GDM1 (cell line): ENCODE measurements at regions not wholly inside any gene's neighbourhood (a gene's known extent, or its start where the extent isn't known, plus 50 kb on each side); places are given as distances from the start of the nearest gene placed in this dataset.

Source experiments
- DNase-seq: peaks from one replicate; lab custom pipeline; 2025; lab: John Stamatoyannopoulos, UW

DNA sequence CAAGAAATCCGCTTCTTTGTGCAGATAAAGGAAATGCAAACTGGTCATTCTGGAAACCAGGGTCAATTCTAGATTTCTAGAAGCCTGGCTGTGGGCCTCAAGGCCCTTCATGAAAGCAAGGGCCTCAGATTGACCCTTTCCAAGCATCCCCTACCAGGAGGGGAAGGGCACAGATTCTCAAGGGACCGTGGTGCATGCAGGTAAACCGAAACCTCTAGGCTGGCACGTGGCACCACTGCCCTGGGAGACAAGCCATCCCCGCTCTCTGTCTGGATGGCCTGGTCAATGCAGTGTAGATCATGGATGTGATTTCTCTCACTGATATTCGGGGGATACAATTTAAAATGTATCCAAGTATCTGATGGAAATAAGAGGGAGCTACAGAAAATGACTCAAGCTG is 69.4 kb downstream of the TOMM20 start:
- no peak for DNase-seq

DNA sequence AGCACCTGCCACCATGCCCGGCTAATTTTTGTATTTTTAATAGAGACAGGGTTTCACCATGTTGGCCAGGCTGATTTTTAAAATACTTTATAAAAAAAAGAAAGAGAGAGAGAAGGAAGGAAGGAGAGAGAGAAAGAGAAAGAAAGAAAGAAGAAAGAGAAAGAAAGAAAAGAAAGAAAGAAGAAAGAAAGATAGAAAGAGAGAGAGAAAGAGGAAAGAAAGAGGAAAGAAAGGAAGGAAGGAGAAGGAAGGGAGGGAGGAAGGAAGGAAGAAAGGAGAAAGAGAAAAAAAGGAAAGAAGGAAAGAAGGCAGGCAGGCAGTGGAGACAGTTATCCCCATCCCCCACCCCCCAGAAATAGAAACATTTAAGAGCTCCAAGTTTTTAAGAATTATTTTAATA is 69.9 kb downstream of the TOMM20 start:
- DNase-seq: no peak

DNA sequence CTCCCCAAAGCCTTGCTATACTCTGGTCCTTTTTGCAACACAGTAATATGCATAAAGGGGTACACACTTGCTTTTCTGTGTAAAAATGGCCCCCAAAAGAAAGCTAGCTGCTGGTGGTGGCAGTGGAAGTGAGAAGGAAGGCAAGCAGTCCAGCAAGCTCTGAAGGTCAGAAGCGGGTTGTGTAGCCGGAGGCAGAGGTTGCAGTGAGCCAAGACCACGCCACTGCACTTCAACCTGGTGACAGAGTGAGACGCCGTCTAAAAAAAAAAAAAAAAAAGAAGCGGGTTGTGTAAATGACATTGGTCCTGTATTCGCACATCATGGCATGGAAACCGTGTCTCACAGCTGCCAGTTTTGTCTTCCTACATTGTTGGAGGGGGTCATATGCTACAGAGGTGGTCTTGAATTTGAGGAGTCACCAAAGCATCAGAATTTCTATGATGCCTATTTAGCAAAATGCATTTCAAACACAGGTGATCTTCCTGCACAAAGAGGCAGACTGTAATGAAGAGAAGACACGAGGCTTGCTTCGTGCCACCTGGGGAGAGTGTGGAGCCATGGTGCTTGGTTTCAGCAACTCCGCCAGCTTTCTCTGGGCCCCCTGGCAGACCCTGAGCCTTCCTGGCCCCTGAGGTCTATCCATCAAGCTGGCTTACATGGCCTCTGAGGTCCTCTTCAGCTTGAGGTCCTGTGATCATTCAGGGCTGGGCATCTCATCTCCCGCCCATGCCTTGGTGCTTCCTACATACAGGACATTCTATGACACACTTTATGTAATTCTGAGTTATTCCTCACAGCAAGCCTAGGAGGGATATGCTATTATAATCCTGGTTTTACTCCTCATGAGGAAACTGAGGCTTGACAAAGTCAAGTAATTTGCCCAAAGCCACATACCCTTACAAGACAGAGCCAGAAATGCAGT is 71.0 kb downstream of the TOMM20 start:
- DNase-seq: no peak

DNA sequence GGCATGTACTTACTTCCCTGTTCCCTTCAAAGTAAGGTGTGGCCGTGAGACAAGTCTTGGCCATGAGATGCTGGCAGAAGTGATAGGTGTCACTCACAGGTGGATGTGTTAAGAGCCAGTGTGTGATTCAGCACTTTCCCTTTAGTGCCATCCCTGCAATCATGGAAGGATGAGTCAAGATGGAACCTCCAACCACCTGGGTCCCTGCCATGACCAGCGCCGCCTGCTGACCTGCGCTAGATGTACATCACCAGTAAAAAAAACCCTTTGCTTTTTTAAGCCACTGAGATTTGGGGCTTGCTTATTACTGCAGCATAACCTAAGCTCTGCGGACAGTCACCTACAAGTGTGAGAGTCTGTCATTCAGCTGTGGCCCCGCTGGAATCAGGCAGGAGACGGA is 71.7 kb downstream of the TOMM20 start:
- DNase-seq: no peak

DNA sequence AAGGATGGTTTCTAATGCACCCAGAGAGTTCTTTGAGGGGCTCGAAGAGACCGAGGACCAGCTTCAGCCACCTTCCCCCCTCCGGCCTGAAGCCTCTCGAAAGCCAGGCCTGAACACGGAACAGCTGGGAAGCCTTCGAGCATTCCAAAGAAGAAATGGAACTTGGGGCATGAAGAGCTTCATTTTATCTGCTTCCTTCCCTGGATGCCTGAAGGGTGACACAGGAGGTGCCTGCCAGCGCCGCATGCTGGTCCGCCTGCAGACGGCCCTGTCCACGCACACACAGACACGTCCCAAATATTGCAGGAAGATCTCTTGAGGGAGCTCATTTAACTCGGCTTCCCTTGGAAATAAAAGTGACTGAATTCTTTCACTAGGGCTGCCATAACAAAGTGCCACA is 73.7 kb downstream of the TOMM20 start:
- DNase-seq: no peak

DNA sequence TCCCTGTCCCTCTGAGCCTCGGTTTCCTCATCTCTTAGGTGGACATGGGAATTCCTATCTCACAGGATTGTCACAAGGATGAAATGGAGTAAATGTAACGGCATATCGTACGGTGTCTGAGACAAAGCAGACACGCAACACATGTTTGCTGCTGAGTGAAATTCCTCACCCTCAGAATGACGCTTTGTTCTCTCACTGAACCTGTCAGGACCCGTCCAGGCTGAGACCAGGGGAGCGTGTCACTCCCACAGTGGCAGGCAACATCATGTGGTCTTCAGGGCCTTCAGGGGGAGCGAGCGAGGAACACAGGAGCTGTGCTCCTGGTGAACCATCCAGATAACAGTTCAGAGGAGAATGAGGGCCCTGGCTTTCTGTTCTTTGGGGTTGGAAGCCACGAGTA is 74.2 kb downstream of the TOMM20 start:
- no peak for DNase-seq

DNA sequence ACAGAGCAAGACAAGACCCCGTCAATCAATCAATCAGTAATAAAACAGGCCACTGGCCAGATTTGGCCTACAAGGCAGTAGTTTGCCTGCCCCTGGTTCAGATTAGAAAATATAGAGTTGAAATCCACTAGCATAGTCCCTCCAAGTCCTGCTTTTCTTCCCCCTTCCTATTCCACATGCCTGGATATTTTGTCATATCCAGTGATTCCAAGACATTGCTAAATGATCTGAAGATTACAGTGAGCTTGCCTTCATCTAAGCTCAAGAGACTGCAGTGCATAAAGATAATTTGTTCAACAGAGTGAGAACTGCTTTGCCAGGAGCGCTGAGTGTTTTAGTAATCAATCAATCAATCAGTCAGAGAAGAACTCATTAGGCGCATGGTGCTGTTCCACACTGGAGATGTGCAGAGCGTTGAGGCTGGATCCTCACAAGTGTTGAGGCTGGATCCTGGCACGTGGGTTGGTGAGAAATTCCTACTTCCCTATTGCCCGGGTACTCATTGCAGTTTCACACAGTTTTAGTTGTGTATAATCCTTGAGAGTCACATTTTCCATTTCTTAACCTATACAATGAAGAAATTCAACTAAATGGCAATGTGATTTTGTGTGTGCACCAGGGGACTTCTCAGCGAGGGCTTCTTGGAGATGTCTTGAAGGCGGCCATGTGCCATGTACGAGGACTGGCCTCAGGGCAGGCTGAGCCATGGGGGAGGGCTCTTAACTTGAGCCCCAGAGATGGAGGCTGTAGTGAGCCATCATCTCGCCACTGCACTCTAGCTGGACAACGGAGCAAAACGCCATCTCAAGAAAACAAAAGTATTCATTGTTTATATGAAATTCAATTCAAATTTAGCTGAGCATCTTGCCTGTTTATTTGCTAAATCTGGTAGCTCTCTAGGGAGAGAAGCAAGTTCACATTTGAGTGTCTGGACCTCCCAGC is 76.3 kb downstream of the TOMM20 start:
- no peak for DNase-seq

DNA sequence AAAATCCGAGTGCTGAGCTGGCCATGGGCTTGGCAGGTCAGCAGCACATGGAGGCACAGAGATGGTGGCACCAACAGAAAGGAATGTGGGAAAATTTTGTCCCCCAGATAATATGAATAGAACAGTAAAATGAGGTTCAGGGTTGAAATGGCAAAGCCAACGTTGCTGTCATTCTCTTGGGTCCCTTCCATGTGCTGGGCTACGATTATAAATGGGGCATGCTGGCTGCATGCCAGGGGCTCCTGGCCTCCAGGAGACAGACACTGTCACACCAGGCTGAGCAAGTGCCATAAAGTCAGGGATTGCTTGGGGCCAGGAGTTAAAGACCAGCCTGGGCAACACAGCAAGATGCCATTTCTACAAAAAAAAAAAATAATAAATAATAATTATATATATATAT is 77.1 kb downstream of the TOMM20 start:
- DNase-seq: no peak

DNA sequence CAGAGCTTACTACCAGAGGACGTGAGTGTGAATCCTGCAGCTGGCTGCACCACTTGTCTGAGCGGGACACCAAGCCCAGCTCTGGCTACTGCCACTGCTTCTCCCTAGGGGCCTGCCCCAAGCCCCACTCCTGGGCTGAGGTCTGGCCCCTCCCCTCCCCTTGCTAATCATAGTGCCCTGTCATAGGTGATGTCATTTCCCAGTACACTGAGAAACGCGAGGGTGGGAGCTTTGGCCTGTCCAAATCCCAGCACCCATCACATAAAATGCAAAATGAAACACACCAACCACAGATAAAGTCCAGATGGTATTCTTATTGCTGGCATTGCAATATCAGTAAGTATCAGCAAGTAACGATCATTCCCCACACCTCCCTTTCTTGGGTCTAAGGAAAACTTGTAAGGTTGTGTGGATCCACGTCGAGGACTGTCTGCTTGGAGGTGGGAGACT is 77.7 kb downstream of the TOMM20 start:
- DNase-seq: no peak

DNA sequence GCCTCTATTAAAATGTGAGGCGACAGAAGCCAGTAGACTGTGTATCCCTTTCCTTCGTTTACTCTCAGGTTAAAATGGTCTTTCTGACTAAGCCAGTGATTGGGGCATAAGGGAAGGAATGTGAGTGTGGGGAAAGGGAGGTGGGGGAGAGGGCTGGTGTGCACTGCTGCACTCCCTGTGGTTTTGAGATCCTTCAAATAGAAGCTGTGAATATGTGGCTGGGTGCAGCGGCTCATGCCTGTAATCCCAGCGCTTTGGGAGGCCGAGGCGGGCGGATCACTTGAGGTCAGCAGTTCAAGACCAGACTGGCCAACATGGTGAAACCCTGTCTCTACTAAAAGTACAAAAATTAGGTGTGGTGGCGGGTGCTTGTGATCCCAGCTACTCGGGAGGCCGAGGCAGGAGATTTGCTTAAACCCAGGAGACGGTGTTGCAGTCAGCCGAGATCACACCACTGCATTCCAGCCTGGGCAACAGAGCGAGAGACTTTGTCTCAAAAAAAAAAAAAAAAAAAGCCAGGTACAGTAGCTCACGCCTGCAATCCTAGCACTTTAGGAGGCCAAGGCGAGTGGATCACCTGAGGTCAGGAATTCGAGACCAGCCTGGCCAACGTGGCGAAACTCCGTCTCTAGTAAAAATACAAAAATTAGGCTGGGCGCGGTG is 78.8 kb downstream of the TOMM20 start:
- DNase-seq: peak; percentile 49

DNA sequence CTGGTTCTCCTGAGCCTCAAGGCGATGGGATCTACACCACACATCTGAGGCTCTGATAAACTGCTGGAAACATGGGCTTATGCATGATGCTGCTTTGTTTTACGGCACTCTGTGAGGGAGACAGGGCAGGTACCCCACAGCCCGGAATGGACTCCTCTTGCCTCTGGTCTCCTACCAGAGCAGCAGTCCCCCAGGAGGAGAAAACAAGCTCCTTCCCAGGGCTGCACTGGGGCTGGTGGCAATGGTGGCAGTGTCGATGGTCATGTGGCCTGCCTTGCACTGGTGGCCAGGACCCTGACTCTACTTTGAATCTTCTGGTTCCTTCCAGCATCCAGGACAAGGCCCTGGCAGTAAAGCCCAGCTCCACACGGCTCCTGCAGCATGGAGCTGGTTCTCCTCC is 79.4 kb downstream of the TOMM20 start:
- DNase-seq: no peak

DNA sequence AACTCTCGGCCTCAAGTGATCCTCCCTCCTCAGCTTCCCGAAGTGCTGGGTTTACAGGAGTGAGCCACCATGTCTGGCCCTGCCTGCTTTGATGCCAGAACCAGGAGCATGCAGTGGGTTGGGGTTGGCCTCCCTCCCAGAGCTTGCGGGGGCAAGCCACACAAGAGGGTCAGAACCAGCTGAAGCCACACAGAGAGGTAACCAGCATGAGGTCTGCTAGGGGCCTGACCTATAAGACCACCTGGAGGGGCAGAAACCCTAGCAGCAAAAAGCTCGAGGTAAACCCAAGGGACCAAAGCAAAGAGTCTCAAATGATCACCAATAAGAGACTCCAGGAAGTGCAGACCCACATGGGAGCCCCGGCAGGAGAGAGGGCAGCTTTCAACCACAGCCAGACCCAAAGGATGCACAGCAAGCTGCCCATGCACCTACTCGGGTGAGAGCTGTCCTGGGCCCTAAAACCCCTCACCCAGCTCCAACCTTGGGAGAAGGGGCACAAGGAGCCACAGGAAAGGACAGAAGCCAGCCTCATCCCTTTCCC is 81.2 kb downstream of the TOMM20 start:
- DNase-seq: no peak

DNA sequence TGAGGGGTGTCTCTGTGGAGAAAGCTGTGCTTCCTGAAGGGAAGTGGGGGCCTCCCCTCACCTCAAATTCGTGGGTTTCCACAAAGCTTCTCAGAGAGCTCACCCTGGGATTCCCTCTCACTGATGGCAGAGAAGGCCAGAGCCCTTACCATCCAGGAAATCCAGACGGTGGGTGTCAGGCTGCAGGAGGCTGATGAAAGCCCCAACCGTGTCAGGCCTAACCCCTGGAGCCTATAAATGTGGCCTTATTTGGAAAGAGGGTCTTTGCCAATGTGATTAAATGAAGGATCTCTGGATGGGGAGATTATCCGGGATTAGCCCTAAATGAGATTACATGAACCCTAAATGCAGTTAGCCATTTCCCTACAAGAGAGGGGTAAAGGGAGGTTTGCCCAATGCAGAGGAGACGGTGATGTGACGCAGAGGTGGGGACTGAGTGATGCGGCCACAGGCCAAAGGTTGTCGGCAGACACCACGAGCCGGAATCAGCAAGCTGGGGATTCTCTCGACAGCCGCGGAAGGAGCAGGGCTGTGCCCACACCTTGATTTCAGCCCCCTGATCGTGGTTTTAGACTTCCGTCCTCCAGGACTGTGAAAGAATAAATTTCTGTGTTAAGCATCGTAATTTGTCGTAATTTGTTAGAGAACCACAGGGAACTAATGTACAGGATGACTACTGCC is 82.6 kb downstream of the TOMM20 start:
- DNase-seq: no peak

DNA sequence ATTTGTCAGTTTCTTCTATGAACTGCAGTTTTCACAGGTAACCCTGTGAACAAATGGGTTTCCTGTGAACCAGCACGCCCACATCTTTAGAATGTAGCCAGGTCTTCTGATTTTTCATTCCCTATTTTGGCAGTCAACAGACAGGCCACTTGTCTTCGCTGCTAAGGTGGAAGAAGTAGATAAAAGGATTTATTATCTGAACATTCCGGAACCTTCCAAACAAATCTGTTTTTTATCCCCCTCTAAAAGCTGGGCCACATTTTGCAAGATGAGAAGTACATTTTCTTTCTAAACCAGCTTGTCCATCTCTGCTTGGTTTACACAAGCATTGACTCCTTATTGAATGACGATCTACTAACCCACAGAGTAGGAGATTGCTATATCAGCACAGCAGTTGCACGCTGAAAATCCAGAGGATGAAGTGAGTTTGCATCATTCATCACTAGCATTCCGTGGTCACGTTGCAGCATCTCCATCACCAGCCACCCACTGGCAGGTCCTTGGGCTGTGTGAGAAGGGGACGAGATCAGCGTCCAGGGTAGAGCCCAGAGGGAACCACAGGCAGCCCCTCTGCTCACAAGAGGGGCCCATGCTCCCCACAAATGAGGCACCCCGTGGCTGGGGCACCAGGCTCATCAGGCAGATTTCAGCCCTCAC is 83.5 kb downstream of the TOMM20 start:
- DNase-seq: no peak

DNA sequence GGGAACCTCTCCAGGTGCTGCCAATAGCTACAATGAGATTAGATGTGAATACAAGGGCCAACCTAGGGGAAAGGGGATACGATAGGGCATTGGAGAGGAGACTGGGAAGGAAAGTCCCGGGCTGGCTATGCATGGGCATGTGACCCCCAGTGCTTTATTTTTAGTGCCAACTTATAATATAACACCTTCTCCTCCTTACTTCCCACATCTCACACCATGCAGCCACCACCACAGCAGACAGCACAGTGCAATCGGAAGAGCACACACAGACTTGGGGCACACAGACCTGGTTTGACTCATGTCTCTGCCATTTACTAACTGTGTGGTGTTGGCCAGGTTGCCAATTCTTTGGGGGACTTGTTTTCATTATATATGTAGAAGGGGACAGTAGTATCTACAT is 85.4 kb downstream of the TOMM20 start:
- no peak for DNase-seq

DNA sequence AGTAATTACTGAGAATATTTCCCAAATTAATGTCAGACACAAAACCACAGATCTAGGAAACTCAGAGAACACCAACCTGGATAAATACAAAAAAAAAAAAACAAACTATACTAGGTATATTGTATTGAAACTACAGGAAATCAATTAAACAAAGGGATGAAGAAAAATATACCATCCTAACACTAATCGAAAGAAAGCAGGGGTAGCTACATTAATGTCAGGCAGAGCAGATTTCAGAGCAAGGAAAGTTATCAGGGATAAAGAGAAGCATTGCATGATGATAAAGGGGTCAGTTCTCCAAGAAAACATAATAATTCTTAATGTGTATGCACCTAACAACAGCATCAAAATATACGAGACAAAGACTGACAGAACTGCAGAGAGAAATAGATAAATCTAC is 89.9 kb downstream of the TOMM20 start:
- no peak for DNase-seq

DNA sequence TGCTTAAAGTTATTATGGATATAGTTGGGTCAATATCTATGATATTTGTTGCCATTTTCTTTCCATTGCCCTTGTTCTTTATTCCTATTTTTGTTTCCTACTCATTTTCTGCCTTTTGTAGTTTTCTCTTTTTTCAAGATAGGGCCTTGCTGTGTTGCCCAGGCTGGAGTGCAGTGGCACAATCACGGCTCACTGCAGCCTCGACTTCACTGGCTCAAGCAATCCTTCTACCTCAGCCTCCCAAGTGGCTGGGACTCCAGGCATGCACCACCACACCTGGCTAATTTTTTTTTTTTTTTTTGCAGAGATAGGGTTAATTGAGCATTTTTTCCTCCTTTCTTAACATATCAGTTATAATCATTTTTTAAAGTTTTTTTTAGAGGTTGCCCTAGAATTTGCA is 92.7 kb downstream of the TOMM20 start:
- no peak for DNase-seq

DNA sequence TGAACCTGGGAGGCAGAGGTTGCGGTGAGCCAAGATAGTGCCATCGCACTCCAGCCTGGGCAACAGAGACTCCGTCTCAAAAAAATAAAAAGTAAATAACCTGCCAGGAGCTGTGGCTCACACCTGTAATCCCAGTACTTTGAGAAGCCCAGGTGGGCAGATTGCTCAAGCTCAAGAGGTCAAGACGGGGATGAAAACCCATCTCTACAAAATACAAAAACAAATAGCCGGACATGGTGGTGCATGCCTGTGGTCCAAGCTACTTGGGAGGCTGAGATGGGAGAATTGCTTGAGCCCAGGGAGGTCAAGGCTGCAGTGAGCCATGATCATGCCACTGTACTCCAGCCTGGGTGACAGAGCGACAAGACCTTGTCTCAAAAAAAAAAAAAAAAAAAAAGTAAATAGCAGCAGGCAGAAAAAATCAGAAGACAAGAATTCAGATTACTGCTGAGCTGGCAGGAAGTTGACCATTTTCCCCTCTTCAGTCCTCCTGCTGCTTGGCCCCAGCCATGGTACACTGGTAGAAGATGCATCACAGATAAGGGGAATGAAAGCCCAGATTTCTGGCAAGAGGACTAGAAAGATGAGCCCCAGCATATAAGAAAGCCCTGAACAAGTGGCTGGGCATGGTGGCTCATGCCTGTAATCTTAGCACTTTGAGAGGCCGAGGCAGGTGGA is 97.6 kb downstream of the TOMM20 start:
- DNase-seq: no peak

DNA sequence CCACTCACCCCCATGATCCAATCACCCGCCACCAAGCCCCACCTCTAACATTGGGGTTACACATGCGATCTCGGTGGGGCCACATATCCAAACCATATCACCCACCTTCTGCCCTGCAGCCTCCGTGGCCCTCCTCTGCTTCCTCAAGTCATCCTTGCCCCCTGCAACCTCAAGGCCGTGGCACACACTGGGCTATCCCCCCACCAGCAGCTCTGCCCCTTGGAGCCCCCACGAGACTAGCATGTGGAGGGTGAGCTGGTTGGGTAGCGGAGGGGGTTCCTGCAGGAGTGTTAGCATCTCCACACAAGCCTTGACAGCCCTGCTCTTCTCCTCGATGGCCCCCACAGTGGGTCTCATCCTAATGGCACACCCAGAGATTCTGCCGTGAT is 100.8 kb downstream of the TOMM20 start:
- DNase-seq: no peak

DNA sequence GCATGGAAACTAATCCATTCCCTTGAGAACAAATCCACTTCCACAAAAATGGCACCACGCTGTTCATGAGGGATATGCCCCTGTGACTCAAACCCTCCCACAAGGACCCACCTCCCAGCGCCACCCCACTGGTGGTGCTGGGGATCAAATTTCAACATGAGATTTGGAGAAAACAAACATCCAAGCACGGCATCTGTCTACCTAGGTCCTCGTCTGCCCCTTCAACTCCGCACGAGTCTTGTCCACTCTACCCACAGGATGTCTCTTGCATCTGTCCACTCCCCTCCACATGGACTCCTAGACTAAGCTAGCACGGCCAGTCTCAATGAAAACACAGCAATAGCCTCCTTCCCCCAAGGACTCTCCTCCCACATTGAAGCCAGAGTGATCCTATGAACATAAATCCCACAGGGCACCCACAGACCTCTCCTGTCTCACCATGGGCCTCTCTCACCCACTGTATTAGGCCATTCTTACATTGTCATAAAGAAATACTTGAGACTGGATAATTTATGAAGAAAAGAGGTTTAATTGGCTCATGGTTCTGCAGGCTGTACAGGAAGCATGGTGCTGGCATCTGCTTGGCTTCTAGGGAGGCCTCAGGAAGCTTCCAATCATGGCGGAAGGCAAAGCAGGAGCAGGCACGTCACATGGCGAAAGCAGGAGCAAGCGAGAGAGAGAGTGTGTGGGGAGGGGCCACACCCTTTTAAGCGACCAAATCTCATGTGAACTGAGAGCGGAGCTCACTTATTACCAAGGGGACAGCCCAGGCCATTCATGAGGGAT is 101.4 kb downstream of the TOMM20 start:
- no peak for DNase-seq
